ENCODE measurements at regions not wholly inside any gene's neighbourhood (a gene's known extent, or its start where the extent isn't known, plus 50 kb on each side); places are given as distances from the start of the nearest gene placed in this dataset.
"Not testable (repeated sequence)": the region's sequence is repeated elsewhere in the genome, so short reads cannot be mapped to it uniquely, and the experiment has no call there.

- not testable (repeated sequence) for TF ChIP-seq SUZ12 (IDR thresholded peaks at IDR 0.05; ENCODE audit: extremely low read depth, insufficient read depth, insufficient read length); YY1 (IDR thresholded peaks at IDR 0.05; ENCODE audit: insufficient read depth, insufficient read length)
These were observed 249.6 kb upstream of the SLC16A7 start for GRCh38 chr12:59346248-59346647.

Data from NT2/D1 (cell line).